Right ventricle myocardium inferior (tissue), 1 donor: ENCODE measurements at regions not wholly inside any gene's neighbourhood (a gene's known extent, or its start where the extent isn't known, plus 50 kb on each side); places are given as distances from the start of the nearest gene placed in this dataset.

Experiments used
- ATAC-seq: fragments of 200-7000 bp; cut with Tn5 transposase; one replicate; pipeline ENCODE4 v1.9.1; 2020; ENCODE audit warnings: mild to moderate bottlenecking, moderate library complexity
- DNase-seq: peaks from one replicate; pipeline ENCODE4 v3.0.0; 2021; ENCODE audit errors: missing footprints
- intact Hi-C: fragments of 100-400 bp; cut with DNase I; formaldehyde crosslinking; loops from one replicate; pipeline ENCODE4 v1.11.0; 2022
- donor health status: DM: no; HTN: yes; CAD: no; lungs with severe emphysema.

- intact Hi-C loops, result no loop called here
- DNase-seq (no peak), ATAC-seq (no peak)
These were observed 180.5 kb downstream of the DAD1 start for GRCh38 chr14:22408547-22408946.

GRCh38 chr14:22407033-22407432 is 182.0 kb downstream of the DAD1 start:
- ATAC-seq (no peak), DNase-seq (no peak)
- intact Hi-C loops, result no loop called here

- ATAC-seq (no peak), DNase-seq (no peak)
- intact Hi-C loops, result no loop called here
These were observed 183.8 kb downstream of the DAD1 start for GRCh38 chr14:22405201-22405600.

DNA sequence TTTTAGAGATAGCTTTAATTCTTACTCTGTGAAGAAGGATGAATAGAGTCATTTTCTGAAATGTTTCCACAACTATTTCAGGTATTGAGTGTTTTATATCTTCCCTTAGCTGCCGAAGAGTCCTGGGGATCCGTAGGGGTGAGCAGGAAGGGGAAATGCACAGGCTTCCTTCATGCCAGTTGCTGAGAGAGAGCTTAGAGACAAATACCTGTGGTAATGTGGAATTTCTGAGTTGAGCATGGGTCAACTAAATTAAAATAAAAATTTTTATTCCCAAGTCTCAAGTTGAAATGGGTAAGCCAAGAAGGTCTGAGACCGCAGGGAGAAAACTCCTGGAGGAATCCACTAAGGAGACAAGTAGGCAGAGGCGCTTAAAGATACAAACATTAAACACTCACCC is 185.7 kb downstream of the DAD1 start:
- ATAC-seq (no peak), DNase-seq (no peak)
- intact Hi-C loops, result no loop called here

DNA sequence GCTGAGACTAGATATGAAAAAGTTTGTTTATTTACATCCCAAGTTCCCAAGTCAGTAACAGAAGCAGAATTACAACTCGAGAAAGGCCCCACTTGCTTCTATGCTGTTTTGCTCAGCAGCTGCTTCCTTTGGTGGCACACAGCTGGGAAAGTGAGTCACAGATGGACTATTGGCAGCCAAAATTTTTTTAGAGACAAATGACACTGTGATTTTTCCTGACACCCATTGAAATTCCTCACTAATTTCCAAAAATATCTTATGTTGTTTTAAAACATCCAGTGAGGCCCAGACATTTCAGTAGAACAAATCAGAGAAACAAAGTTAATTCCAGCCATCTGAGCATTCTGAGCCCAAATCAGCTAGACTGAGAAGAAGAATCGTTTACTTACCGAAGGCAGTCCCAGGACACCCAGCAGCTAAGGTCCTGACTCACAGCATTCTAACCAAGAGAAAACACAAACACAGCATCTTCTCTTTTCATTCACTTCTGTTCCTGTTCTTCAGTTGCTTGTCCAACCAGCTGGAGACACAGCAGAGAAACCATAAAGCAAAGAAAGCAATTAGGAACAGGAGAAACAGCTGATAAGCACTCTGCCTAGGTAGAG is 188.3 kb downstream of the DAD1 start:
- DNase-seq (no peak), ATAC-seq (peak; percentile 63)
- intact Hi-C loops, result no loop called here

- DNase-seq, result no peak
- ATAC-seq, result no peak
- intact Hi-C loops, result loop anchor here (10.0 kb wide), 1 partner anchor 425 kb away; the partner anchor contains the start of gene MRPL52
These were observed 189.2 kb downstream of the DAD1 start for GRCh38 chr14:22399776-22400175.

DNA sequence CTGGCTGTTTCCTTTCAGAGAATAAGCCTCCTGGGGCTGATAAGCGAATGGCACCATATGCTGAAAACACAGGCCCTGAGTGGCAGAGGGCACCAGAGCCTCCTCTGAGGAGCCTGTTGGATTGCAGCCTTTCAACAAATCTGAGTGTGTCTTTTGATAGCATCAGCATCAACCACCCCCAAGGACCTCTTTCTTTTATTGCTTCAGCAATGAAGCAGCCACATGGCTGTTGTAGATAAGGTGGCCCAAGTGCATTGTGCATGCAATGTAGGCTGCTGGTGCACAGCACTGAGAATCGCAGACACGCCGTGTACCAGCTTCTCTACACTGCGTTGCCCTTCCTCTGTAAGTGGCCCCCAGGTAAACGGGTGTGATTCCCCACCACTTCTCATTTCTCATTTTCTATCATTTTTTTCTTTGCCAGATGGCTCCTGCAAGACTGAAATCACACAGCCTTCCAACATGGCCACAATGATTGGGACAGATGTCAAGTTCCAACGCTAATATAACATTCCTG is 191.7 kb downstream of the DAD1 start:
- DNase-seq (no peak), ATAC-seq (no peak)
- intact Hi-C loops, result loop anchor here (10.0 kb wide), 1 partner anchor 428 kb away; the partner anchor contains the start of gene MRPL52

DNA sequence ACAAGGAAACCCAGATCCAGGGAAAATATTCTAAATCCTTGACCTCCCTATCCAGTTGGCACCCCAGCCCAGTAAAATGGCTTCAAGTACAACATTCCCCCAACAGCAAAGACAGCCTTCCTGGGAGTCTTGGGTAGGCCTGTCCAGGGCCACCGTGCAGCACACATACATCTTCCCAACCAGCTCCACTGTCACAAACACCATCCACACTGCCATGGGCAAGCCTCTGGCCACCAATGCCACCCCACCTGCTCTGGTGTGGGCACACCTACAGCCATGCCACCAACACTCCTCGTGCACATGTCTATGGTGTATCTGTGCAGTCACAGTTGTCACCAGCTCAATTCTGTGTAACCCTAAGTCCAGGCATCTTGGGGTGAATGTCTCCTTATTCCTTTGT is 193.2 kb downstream of the DAD1 start:
- no peak for ATAC-seq
- intact Hi-C loops, result loop anchor here (10.0 kb wide), 1 partner anchor 429 kb away; the partner anchor contains the start of gene MRPL52
- no peak for DNase-seq

DNA sequence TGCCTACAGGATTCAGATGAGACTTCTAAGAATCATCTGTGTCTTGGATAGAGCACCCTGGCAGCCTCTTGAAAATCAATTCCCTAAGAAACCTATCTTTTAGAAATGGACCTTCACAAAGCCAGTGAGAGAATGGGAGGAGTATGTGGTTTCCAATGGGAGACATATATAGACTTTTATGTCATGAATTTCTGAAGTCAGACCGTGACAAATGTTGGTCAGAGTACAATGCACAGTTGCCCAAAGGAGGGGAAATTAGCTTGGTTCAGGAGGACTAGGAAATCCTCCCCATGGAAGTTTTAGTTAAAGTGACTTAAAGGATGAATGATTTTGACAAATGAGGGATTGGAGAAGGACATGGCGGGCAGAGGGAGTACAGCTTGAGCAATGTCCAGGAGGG is 194.4 kb downstream of the DAD1 start:
- intact Hi-C loops, result loop anchor here (5.0 to 10.0 kb wide), 2 partner anchors 163 to 430 kb away; partner anchors contain the start of gene MRPL52
- DNase-seq (no peak), ATAC-seq (no peak)

DNA sequence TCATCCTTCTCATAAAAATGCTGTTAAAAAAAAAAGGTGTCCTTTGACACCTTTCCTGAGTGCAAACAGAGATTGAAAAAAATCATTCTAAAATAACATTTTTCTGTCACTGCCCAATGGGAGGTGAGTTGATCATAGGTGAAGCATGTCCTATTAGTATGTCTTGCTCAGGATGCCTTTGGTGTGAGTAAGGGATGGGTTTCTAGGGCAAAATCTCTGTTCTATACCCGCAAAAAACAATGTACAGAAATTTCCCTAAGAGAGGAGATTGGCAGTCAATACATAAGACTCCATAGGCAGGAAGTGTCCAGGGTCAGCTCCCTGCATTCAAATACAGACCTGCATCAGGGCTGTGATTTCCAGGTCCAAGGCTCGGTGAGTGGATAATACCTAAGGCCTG is 195.2 kb downstream of the DAD1 start:
- ATAC-seq, result no peak
- intact Hi-C loops, result loop anchor here (2.0 to 10.0 kb wide), 3 partner anchors 79 to 431 kb away; partner anchors contain the start of gene MRPL52
- DNase-seq, result no peak

DNA sequence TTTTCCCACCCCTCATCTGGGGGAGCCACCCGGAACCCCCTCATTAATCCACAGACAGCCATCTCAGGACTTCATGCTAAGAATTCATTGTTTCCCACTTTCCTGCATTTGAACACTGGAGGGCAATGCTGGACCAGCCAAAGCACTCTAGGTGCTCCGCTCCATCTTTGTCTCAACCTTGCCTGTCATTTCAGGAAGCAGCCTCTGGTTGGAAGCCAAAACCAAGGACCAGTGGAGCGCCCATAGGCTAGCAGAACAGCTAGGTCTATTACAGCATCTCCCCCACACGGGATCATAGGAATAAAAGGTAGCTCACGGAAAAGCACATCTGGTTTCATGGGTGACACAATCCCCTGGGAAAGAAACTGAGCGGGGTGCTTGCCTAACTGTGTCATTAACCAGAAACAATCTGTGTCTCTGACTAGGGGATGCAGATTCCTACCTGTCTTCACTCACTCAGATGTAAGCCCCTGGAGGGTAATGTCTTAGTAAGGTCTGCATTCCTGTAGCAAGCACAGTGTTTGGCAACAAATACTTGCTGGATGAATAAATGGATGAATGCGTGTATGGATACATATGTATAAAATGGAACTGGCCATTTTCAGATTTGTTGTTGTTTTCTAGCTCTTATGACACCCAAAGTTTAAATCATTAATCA is 197.0 kb downstream of the DAD1 start:
- intact Hi-C loops, result loop anchor here (2.0 to 10.0 kb wide), 3 partner anchors 81 to 433 kb away; partner anchors contain the start of gene MRPL52
- ATAC-seq (peak; percentile 84), DNase-seq (peak; percentile 69)

DNA sequence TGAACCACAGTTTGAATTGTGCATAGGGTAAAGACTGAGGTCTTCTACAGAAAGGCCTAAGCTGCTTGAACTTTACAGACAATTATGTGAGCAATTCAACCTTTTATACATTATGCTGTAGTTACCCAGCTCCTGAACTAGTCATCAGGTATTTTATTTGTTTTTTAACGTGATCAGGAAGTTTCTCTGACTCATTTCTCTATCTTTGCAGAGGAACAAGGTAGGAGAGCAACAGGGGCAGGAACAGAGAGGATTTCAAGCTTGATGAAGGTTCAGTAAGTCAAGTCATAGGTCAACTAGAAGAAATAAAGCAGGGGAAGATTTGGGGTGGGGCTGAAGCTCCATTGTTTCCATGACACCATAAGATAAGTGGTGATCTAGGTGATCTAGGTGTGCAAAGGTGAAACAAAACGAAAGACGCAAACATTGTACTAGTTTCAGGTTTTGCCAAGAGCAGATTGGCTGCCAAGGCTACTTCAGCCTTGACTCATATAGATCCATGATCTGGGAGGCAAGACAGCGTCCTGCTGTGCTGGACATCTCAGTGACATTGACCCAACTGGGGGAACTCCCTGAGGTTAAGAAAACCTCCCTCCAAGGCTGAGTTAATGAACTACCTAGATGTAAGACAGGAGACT is 198.1 kb downstream of the DAD1 start:
- intact Hi-C loops, result loop anchor here (5.0 to 10.0 kb wide), 2 partner anchors 166 to 434 kb away; partner anchors contain the start of gene MRPL52
- DNase-seq, result no peak
- no peak for ATAC-seq

GRCh38 chr14:22390195-22390594 is 198.8 kb downstream of the DAD1 start:
- intact Hi-C loops, result loop anchor here (5.0 to 10.0 kb wide), 2 partner anchors 167 to 435 kb away; partner anchors contain the start of gene MRPL52
- DNase-seq (no peak), ATAC-seq (no peak)

GRCh38 chr14:22388669-22389595 is 200.1 kb downstream of the DAD1 start:
- intact Hi-C loops, result loop anchor here (5.0 kb wide), 1 partner anchor 463 kb away; no protein-coding TSS in a partner anchor
- DNase-seq (no peak), ATAC-seq (no peak)

DNA sequence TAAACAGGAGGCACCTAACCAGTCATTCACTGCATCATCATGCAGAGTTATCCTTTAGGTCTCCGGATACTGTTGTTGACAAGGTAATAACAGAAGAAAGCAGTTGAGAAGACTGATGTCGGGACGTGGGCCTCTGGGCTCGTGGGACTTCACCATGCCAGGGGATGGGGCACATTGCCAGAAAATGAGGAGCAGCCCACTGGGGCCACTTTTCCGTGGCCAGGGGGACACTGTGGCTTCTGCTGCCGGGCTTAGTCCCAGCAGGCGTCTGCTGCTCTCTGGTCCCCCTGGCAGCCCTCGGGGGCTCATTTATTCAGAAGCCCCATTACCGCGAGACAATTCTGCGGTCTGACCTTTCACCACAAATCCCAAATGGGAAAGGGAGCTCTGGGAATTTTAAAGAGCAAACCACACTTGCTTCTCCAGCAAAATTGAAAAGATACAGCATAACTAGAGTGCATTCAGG is 201.2 kb downstream of the DAD1 start:
- ATAC-seq (no peak), DNase-seq (no peak)
- intact Hi-C loops, result loop anchor here (2.0 to 5.0 kb wide), 2 partner anchors 265 to 464 kb away; no protein-coding TSS in a partner anchor

- peak; percentile 35 for ATAC-seq
- intact Hi-C loops, result loop anchor here (2.0 to 5.0 kb wide), 2 partner anchors 266 to 465 kb away; no protein-coding TSS in a partner anchor
- peak; percentile 67 for DNase-seq
These were observed 201.9 kb downstream of the DAD1 start for GRCh38 chr14:22386924-22387775.

DNA sequence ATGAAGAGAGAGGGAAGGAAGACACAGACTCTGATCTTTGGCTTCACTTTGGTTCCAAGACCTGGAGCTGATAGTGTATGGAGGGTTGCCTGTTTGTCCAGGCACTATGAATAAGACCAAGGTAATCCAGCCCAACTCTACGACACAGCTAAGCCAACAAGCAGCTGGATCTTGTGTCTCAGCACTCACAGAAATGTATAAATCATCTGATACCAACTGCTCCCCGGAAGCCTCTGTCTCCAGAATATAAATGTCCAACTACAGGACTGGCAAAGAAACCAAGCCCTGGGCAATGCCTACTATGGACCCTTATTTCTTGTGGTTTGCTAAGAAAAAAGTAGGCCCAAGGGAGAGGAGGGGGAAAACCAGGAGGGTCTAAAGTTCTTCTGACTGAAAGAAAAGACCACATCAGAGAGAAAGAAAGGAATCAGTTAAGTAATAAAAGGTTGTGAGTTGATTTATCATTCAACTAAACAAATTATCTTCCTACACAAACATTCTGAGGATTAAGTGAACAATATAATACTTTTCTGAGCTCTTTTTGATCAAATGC is 204.0 kb downstream of the DAD1 start:
- intact Hi-C loops, result loop anchor here (5.0 kb wide), 1 partner anchor 467 kb away; no protein-coding TSS in a partner anchor
- no peak for ATAC-seq
- DNase-seq, result no peak
